Keratinocyte (primary cell): ENCODE measurements at regions not wholly inside any gene's neighbourhood (a gene's known extent, or its start where the extent isn't known, plus 50 kb on each side); places are given as distances from the start of the nearest gene placed in this dataset.

Experiments
- DNase-seq: peaks from one replicate; pipeline ENCODE4 v3.0.0-alpha.2; 2011; ENCODE audit warnings: low read depth, missing footprints, low spot score
- FAIRE-seq: peaks from 2 replicates; lab custom pipeline; 2011; peaks lifted over from hg19 to GRCh38; lab: Jason Lieb, UNC
- H2AFZ ChIP-seq: 2 replicates; pipeline ENCODE4 v1.6.0; 2012; ENCODE audit warnings: low read length, control low read depth, inconsistent platforms; ENCODE audit not compliant: control insufficient read depth
- H3K27ac ChIP-seq: 2 replicates; pipeline ENCODE4 v1.5.1; 2011; ENCODE audit warnings: low read length; ENCODE audit not compliant: control insufficient read depth, insufficient read depth
- H3K27me3 ChIP-seq: 3 replicates; pipeline ENCODE4 v1.6.0; 2011; ENCODE audit warnings: low read length; ENCODE audit not compliant: control insufficient read depth, insufficient read depth; ENCODE audit errors: extremely low read depth
- H3K36me3 ChIP-seq, 2 experiments: 2 replicates in 1 of 2; 3 replicates in 1 of 2; pipeline ENCODE4 v1.5.1; 2011; ENCODE audit warnings: low read length in 2 of 2, mild to moderate bottlenecking in 1 of 2; ENCODE audit not compliant: control insufficient read depth in 2 of 2, insufficient read depth in 2 of 2; ENCODE audit errors: extremely low read depth in 1 of 2
- H3K4me1 ChIP-seq: 3 replicates; pipeline ENCODE4 v1.5.1; 2011; ENCODE audit warnings: low read length; ENCODE audit not compliant: control insufficient read depth, insufficient read depth; ENCODE audit errors: extremely low read depth
- H3K4me2 ChIP-seq: 3 replicates; pipeline ENCODE4 v1.6.0; 2011; ENCODE audit warnings: low read depth, low read length; ENCODE audit not compliant: control insufficient read depth, insufficient read depth; ENCODE audit errors: extremely low read depth
- H3K4me3 ChIP-seq, 3 experiments: fragments of 200-600 bp in 1 of 3; sonication (generic) in 1 of 3; 2 replicates in 2 of 3; 3 replicates in 1 of 3; pipeline ENCODE4 v1.5.1; 2011 to 2016; ENCODE audit warnings: low read length in 3 of 3, mild to moderate bottlenecking in 3 of 3, control low read depth in 2 of 3, inconsistent platforms in 1 of 3, low read depth in 1 of 3, mixed read lengths in 1 of 3, mixed run types in 1 of 3, moderate library complexity in 1 of 3; ENCODE audit not compliant: control insufficient read depth in 2 of 3, insufficient read depth in 2 of 3; ENCODE audit errors: extremely low read depth in 1 of 3
- H3K79me2 ChIP-seq: 2 replicates; pipeline ENCODE4 v1.6.0; 2012; ENCODE audit warnings: low read length; ENCODE audit not compliant: control insufficient read depth, insufficient read depth
- H3K9ac ChIP-seq: 3 replicates; pipeline ENCODE4 v1.6.0; 2011; ENCODE audit warnings: low read length; ENCODE audit not compliant: control insufficient read depth, insufficient read depth; ENCODE audit errors: extremely low read depth
- H3K9me1 ChIP-seq: 3 replicates; pipeline ENCODE4 v1.6.0; 2011; ENCODE audit warnings: low read length; ENCODE audit not compliant: control insufficient read depth, insufficient read depth; ENCODE audit errors: extremely low read depth
- H3K9me3 ChIP-seq: 2 replicates; pipeline ENCODE4 v1.5.1; 2012; ENCODE audit warnings: low read depth, low read length; ENCODE audit not compliant: control insufficient read depth
- H4K20me1 ChIP-seq: 3 replicates; pipeline ENCODE4 v1.6.0; 2011; ENCODE audit warnings: low read length; ENCODE audit not compliant: control insufficient read depth, insufficient read depth; ENCODE audit errors: extremely low read depth
- EZH2 ChIP-seq: IDR thresholded peaks from one replicate; pipeline ENCODE4 v1.6.1; 2012; ENCODE audit warnings: inconsistent platforms, mild to moderate bottlenecking, low read length, moderate library complexity
- dilution Hi-C: fragments of 300-500 bp; cut with MboI; formaldehyde crosslinking; loops from one replicate; pipeline ENCODE4 v1.7.0; 2020; ENCODE audit warnings: low sequenced_read_pairs; ENCODE audit not compliant: extremely low pct_ligation_motif_present
- TF ChIP-seq, protein P1 (sequence below), 3 experiments: IDR thresholded peaks in 1 of 3; conservative IDR thresholded peaks in 1 of 3; optimal IDR thresholded peaks in 1 of 3; 2 replicates in 2 of 3; 3 replicates in 1 of 3; pipeline versions ENCODE3 to v1.5.1; 2011; ENCODE audit warnings: low read length in 3 of 3, mild to moderate bottlenecking in 3 of 3, moderate library complexity in 2 of 3, control low read depth in 1 of 3, inconsistent platforms in 1 of 3; ENCODE audit not compliant: insufficient read depth in 2 of 3; ENCODE audit errors: extremely low read depth in 1 of 3

DNA sequence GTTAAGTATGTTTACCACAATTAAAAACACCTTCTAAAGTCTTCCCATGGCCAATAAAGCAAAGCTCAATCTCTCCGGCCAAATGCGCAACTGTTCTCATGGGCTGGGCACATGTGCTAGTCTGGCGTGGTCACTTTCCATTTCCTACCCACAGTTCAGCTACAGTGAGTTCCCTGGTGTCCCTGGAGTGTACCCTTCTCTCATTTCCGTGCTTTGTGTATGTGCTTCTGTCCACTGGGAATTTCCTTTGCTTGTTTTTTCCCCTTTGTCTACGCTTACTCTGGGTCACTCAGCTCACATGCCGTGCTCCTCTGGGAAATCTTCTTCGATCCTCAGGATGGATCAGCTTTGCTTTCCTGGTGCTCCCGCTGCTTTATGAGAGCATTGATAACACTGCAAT is 69.6 kb upstream of the GYPC start:
- Histone ChIP-seq H3K4me1 (no peaks in the 10 kb centered on the region), H4K20me1 (no peaks in the 10 kb centered on the region), H3K9me3 (peaks cover 1% of the 10 kb centered on the region), H2AFZ (no peak overlapping the region), H3K27me3 (no peaks in the 10 kb centered on the region), H3K79me2 (no peaks in the 10 kb centered on the region), H3K4me3 (no peak overlapping the region), H3K9me1 (no peaks in the 10 kb centered on the region), H3K4me2 (no peak overlapping the region), H3K36me3 (no peaks in the 10 kb centered on the region), H3K27ac (no peak overlapping the region), H3K9ac (no peak overlapping the region)
- TF ChIP-seq, protein P1, sequence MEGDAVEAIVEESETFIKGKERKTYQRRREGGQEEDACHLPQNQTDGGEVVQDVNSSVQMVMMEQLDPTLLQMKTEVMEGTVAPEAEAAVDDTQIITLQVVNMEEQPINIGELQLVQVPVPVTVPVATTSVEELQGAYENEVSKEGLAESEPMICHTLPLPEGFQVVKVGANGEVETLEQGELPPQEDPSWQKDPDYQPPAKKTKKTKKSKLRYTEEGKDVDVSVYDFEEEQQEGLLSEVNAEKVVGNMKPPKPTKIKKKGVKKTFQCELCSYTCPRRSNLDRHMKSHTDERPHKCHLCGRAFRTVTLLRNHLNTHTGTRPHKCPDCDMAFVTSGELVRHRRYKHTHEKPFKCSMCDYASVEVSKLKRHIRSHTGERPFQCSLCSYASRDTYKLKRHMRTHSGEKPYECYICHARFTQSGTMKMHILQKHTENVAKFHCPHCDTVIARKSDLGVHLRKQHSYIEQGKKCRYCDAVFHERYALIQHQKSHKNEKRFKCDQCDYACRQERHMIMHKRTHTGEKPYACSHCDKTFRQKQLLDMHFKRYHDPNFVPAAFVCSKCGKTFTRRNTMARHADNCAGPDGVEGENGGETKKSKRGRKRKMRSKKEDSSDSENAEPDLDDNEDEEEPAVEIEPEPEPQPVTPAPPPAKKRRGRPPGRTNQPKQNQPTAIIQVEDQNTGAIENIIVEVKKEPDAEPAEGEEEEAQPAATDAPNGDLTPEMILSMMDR (optimal IDR thresholded peaks at IDR 0.05 in 1 of 3, IDR thresholded peaks at IDR 0.05 in 1 of 3, conservative IDR thresholded peaks at IDR 0.05 in 1 of 3; ENCODE audit: extremely low read depth in 1 of 3, insufficient read depth in 2 of 3, low read length in 3 of 3): no peak
- no peak for TF ChIP-seq EZH2
- DNase-seq: no peak
- FAIRE-seq: no peak
- dilution Hi-C loops: no loop called here

DNA sequence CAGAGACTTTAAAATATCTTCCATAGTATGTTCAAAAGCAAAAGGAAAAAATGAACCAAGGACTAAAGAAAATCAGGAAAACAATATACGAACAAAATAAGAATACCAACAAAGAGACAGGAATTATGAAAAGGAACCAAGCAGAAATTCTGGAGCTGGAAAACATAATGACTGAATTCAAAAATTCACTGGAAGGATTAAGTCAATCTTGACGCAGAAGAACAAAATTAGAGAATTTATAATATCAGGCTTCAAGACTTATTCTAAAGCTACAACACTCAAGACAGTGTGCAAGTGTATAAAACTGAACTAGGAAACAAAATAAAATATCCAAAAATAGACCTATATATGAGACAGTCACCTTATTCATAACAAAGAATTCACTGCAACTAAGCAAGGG is 56.9 kb upstream of the GYPC start:
- FAIRE-seq (no peak), DNase-seq (no peak)
- Histone ChIP-seq H3K4me2 (no peak overlapping the region), H3K4me3 (no peak overlapping the region), H3K9ac (no peak overlapping the region), H3K27me3 (no peaks in the 10 kb centered on the region), H3K27ac (no peak overlapping the region), H3K4me1 (no peaks in the 10 kb centered on the region), H3K79me2 (no peaks in the 10 kb centered on the region), H3K36me3 (no peaks in the 10 kb centered on the region), H4K20me1 (no peaks in the 10 kb centered on the region), H3K9me3 (no peaks in the 10 kb centered on the region), H2AFZ (no peak overlapping the region), H3K9me1 (no peaks in the 10 kb centered on the region)
- TF ChIP-seq, protein P1 (optimal IDR thresholded peaks at IDR 0.05 in 1 of 3, IDR thresholded peaks at IDR 0.05 in 1 of 3, conservative IDR thresholded peaks at IDR 0.05 in 1 of 3; ENCODE audit: extremely low read depth in 1 of 3, insufficient read depth in 2 of 3, low read length in 3 of 3): no peak
- no peak for TF ChIP-seq EZH2
- dilution Hi-C loops: no loop called here
